GM23248 (cell line): ENCODE measurements at regions not wholly inside any gene's neighbourhood (a gene's known extent, or its start where the extent isn't known, plus 50 kb on each side); places are given as distances from the start of the nearest gene placed in this dataset. TPM values are rescaled to one million over a fixed set of nuclear protein-coding genes. Genes with fewer than 3 reads are reported as not detected.

Experiments used
- DNase-seq: peaks from one replicate; pipeline ENCODE4 v3.0.0-alpha.2; 2015
- H2AFZ ChIP-seq: fragments of 200-600 bp; sonication (generic); 2 replicates; pipeline ENCODE4 v1.6.1; 2016; ENCODE audit warnings: antibody characterized with exemption
- H3F3A ChIP-seq: fragments of 200-600 bp; sonication (generic); 2 replicates; pipeline ENCODE4 v1.6.1; 2016; ENCODE audit warnings: mild to moderate bottlenecking, antibody characterized with exemption, mixed run types; ENCODE audit not compliant: insufficient read depth
- H3K27ac ChIP-seq: fragments of 200-600 bp; sonication (generic); 2 replicates; pipeline ENCODE4 v1.5.1; 2016; ENCODE audit warnings: mild to moderate bottlenecking
- H3K27me3 ChIP-seq: fragments of 200-600 bp; sonication (generic); replicated peaks from 2 replicates; pipeline ENCODE4 v1.6.1; 2016; ENCODE audit warnings: mild to moderate bottlenecking; ENCODE audit not compliant: insufficient read depth
- H3K36me3 ChIP-seq: fragments of 200-600 bp; sonication (generic); 2 replicates; pipeline ENCODE4 v1.6.1; 2016; ENCODE audit warnings: low read depth, mild to moderate bottlenecking
- H3K4me1 ChIP-seq: fragments of 200-600 bp; sonication (generic); 2 replicates; pipeline ENCODE4 v1.6.1; 2016; ENCODE audit warnings: mild to moderate bottlenecking; ENCODE audit not compliant: insufficient read depth
- H3K4me2 ChIP-seq: fragments of 200-600 bp; sonication (generic); one replicate; pipeline ENCODE4 v1.6.1; 2016; ENCODE audit warnings: mild to moderate bottlenecking; ENCODE audit not compliant: unreplicated experiment
- H3K4me3 ChIP-seq: fragments of 200-600 bp; sonication (generic); 2 replicates; pipeline ENCODE4 v1.5.1; 2016; ENCODE audit warnings: mild to moderate bottlenecking
- H3K79me2 ChIP-seq: fragments of 200-600 bp; sonication (generic); 2 replicates; pipeline ENCODE4 v1.6.1; 2016; ENCODE audit warnings: mild to moderate bottlenecking; ENCODE audit not compliant: insufficient read depth
- H3K9ac ChIP-seq: fragments of 200-600 bp; sonication (generic); 2 replicates; pipeline ENCODE4 v1.6.1; 2016; ENCODE audit warnings: mild to moderate bottlenecking
- H3K9me2 ChIP-seq: fragments of 200-600 bp; sonication (generic); 2 replicates; pipeline ENCODE4 v1.6.1; 2016; ENCODE audit warnings: mixed run types, mild to moderate bottlenecking, moderate library complexity; ENCODE audit not compliant: insufficient read depth
- H3K9me3 ChIP-seq: fragments of 200-600 bp; sonication (generic); one replicate; pipeline ENCODE4 v1.6.1; 2017; ENCODE audit warnings: low read depth
- H4K20me1 ChIP-seq: fragments of 200-600 bp; sonication (generic); 2 replicates; pipeline ENCODE4 v1.6.0; 2016; ENCODE audit not compliant: insufficient read depth
- EZH2 ChIP-seq: fragments of 200-600 bp; sonication (generic); IDR thresholded peaks from 2 replicates; pipeline ENCODE4 v1.6.1; 2018; ENCODE audit warnings: antibody characterized with exemption, mild to moderate bottlenecking; ENCODE audit not compliant: insufficient read depth, poor library complexity, severe bottlenecking
- EZH2phosphoT487 ChIP-seq: fragments of 200-600 bp; sonication (generic); IDR thresholded peaks from 2 replicates; pipeline ENCODE4 v1.6.1; 2018; ENCODE audit warnings: antibody characterized with exemption, moderate library complexity, mild to moderate bottlenecking, low read depth; ENCODE audit not compliant: insufficient read depth
- WGBS, 2 experiments: methylation state at CpG; one replicate each; pipeline ENCODE4 v1.1.6; 2015 to 2017; ENCODE audit warnings: low lambda C conversion rate in 2 of 2, low coverage in 1 of 2; ENCODE audit errors: missing lambda C conversion rate in 2 of 2; 5-methylcytosine and 5-hydroxymethylcytosine counted together
- in situ Hi-C: fragments of 300-500 bp; cut with MboI; formaldehyde crosslinking; loops from 2 replicates; pipeline ENCODE4 v1.15.0; 2020
- small RNA-seq: library from RNA; depleted of rRNA; stranded (forward); fragments of <200 nt; gene quantifications from one replicate; pipeline ENCODE3, GENCODE V24; 2014; ENCODE audit warnings: low read depth, low replicate concordance

DNA sequence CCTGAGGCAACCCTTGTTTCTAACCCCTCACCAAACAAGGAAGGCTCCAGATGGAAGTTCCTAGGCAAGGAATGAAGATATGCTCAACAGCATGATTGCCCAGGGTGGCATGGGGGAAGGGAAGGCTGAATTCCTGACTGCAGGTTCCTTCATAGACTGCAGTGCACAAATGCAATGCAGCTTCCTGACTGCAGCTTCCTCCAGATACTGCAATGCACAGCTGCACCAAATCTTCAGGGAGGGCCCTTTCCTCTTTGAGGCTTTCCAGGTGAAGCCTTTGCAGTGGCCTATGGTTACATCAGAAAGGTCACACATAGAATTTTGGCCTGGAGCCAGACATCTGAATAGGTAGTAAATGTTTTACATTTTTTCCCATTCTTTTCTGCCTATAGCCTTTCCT is 58.8 kb upstream of the DYNAP start:
- in situ Hi-C loops, result no loop called here
- no peaks in the 10 kb centered on the region for H3K79me2 ChIP-seq
- H3K9me3 ChIP-seq, result no peaks in the 10 kb centered on the region
- no peaks in the 10 kb centered on the region for H4K20me1 ChIP-seq
- H3F3A ChIP-seq, result no peaks in the 10 kb centered on the region
- DNase-seq, result no peak
- no peaks in the 10 kb centered on the region for H3K27me3 ChIP-seq
- H3K9me2 ChIP-seq, result no peaks in the 10 kb centered on the region
- H3K9ac ChIP-seq, result no peak overlapping the region
- no peak overlapping the region for H3K27ac ChIP-seq
- no peak overlapping the region for H2AFZ ChIP-seq
- TF ChIP-seq EZH2 (no peak), EZH2phosphoT487 (no peak)
- H3K4me2 ChIP-seq, result no peak overlapping the region
- H3K36me3 ChIP-seq, result no peaks in the 10 kb centered on the region
- no peaks in the 10 kb centered on the region for H3K4me1 ChIP-seq
- H3K4me3 ChIP-seq, result no peak overlapping the region

DNA sequence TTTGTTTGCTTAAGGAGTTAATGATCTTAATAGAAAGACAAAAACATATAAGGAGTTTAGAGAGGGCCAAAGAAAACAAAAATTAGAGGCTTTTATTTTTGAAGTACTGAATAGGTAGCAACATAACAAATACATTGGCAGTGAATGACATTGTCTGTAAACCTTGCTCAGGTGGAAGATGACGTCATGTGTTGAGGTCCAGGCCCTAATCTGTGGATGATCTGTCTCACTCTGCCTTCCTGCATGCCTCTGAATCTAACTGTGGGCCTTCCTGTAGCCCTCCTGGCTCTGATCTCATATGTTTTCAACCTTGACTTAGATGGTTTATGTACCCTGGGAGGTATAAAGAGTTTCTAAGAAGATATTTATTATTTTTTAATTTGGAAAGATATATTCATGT is 58.1 kb upstream of the DYNAP start:
- H3K4me2 ChIP-seq, result no peak overlapping the region
- no peaks in the 10 kb centered on the region for H4K20me1 ChIP-seq
- no peak overlapping the region for H2AFZ ChIP-seq
- TF ChIP-seq EZH2phosphoT487 (no peak), EZH2 (no peak)
- 0 to 6% methylated on average over 1 of the region's 1 CpG for WGBS, 2 experiments
- no peaks in the 10 kb centered on the region for H3F3A ChIP-seq
- in situ Hi-C loops, result no loop called here
- no peak for DNase-seq
- no peak overlapping the region for H3K9ac ChIP-seq
- no peaks in the 10 kb centered on the region for H3K79me2 ChIP-seq
- no peaks in the 10 kb centered on the region for H3K4me1 ChIP-seq
- no peaks in the 10 kb centered on the region for H3K9me3 ChIP-seq
- H3K27ac ChIP-seq, result no peak overlapping the region
- no peak overlapping the region for H3K4me3 ChIP-seq
- H3K36me3 ChIP-seq, result no peaks in the 10 kb centered on the region
- no peaks in the 10 kb centered on the region for H3K9me2 ChIP-seq
- H3K27me3 ChIP-seq, result no peaks in the 10 kb centered on the region

Small RNA genes lying in the stretch of these regions (small RNA-seq; reads per million reads assigned to genes)
- not detected for gene AC090897.1
